Kidney capillary endothelial cell (primary cell): ENCODE measurements at regions not wholly inside any gene's neighbourhood (a gene's known extent, or its start where the extent isn't known, plus 50 kb on each side); places are given as distances from the start of the nearest gene placed in this dataset.

Experiments used
- DNase-seq: peaks from one replicate; pipeline ENCODE4 v3.0.0-alpha.2; 2018; ENCODE audit warnings: low spot score

- no peak for DNase-seq
Measured at GRCh38 chr3:68163062-68163461, 508.6 kb upstream of the SUCLG2 start.

GRCh38 chr3:68162644-68163043 is 508.2 kb upstream of the SUCLG2 start:
- DNase-seq = no peak

DNA sequence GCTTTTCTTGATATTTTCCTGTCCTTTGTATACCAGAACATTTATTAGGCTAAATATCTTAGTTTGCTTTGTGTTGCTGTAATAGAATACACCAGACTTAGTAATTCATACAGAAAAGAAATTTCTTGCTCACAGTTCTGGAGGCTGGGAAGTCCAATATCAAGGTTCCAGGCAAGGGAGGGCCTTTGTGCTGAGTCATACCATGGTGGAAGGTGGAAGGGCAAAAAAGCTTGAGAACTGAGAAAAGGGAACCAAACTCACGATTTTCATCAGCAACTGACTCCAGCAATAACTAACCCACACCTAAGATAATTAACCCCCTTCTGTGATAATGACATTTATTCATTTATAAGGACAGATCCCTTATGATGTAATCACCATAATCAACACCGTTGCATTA is 496.9 kb upstream of the SUCLG2 start:
- no peak for DNase-seq

- no peak for DNase-seq
Measured at GRCh38 chr3:68148447-68148846, 494.0 kb upstream of the SUCLG2 start.

GRCh38 chr3:68142441-68142840 is 488.0 kb upstream of the SUCLG2 start:
- no peak for DNase-seq

DNA sequence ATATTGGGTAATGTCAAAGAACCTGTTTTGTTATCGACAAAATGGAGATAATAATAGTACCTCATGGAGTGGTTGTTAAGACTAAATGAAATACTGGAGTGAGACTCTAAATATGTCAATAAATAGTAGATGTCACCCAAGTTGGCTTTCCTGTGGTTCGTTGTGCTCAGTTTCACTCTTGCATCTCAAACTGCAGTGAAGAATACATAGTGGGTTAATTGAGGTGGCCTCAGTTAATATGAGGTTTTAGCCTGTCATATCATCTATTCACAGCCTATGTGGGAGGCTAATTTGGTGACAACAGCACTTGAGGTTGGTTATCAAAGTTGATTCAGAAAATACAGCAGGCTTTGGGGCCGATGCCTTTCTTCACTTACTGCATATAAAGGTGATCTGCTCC is 485.5 kb upstream of the SUCLG2 start:
- DNase-seq = no peak

DNA sequence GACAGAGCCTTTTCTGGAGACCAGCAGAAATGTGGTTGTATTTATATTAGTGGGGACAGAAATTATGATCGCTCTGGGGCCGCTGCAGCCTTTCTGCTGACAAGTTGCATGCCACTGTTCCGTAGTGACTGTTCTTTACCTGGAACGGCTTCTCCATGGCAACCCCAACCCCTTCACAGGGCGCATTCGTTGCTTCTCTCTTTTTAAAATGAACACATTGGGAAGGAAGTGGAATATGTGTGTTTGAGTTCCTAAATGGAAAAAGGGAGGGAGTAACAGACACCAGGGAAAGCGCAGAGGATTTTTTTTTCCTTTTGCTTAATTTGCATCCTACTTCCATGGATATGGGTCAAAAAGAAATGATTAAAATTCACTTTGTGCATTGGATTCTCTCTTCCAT is 482.0 kb upstream of the SUCLG2 start:
- no peak for DNase-seq

- DNase-seq = no peak
Measured at GRCh38 chr3:68135067-68135466, 480.7 kb upstream of the SUCLG2 start.

DNA sequence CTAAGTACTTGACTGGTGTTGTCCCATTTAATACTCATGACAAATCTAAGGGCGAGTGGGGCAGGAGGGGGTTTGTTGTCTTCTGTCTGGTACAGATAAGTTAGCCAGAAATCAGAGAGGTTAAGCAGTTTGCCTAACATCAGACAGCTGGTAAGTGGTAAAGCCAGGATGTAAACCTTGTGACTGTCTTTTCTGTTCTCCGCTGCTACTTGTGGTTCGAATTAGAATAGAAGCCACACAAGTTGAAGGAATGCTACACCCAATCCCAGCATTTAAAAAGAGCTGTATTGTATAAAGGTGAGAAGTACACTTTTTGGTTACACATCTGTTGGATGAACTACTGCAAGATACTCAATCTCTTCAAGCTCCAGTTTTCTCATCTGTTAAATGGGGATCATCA is 474.7 kb upstream of the SUCLG2 start:
- DNase-seq = no peak

- DNase-seq = no peak
Measured at GRCh38 chr3:68123231-68123630, 468.8 kb upstream of the SUCLG2 start.

GRCh38 chr3:68121287-68121686 is 466.9 kb upstream of the SUCLG2 start:
- DNase-seq = no peak

DNA sequence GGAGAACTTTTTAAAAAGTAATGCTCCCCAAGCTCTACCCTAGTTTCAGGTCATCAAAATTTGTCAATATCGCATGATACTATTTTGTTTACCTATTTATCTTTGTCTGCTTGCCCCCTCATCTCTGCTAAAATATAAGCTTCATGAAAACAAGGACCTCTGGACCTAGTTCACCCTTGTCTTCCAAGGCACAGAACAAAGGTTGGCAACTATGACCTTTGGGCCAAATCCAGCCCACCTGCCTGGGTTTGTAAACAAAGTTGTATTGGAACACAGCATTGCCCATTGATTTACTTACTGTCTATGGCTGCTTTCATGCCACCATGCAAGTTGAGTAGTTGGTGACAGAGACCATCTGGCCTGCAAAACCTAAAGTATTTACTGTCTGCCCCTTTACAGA is 462.2 kb upstream of the SUCLG2 start:
- no peak for DNase-seq

- no peak for DNase-seq
Measured at GRCh38 chr3:68103811-68104210, 449.4 kb upstream of the SUCLG2 start.

DNA sequence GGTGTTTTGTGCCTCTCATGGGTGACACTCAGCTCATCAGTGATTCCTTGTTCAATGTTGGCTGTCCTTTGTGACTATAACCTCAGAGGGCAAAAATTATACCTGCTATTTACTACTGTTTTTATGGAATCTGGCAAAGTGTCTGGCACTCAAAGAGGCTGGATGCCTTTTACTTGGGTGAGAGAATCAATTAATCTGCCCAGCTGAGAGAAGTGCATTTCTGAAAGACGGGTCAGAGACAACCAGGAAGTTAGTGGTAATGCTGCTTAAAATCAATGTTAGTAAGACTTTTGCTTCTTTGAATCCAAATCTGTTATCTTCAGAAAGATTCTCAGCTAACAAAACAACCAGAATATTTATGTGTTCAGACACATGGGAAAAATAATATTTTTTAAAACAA is 436.2 kb upstream of the SUCLG2 start:
- DNase-seq = no peak

GRCh38 chr3:68089572-68090011 is 435.2 kb upstream of the SUCLG2 start:
- DNase-seq = no peak

GRCh38 chr3:68088636-68089035 is 434.2 kb upstream of the SUCLG2 start:
- no peak for DNase-seq

GRCh38 chr3:68088216-68088615 is 433.8 kb upstream of the SUCLG2 start:
- no peak for DNase-seq

GRCh38 chr3:68072062-68072461 is 417.6 kb upstream of the SUCLG2 start:
- DNase-seq = no peak

GRCh38 chr3:68070186-68070585 is 415.8 kb upstream of the SUCLG2 start:
- DNase-seq = no peak

GRCh38 chr3:68067314-68067713 is 412.9 kb upstream of the SUCLG2 start:
- DNase-seq = no peak

- no peak for DNase-seq
Measured at GRCh38 chr3:68062926-68063325, 408.5 kb upstream of the SUCLG2 start.

GRCh38 chr3:68060910-68061309 is 406.5 kb upstream of the SUCLG2 start:
- no peak for DNase-seq

DNA sequence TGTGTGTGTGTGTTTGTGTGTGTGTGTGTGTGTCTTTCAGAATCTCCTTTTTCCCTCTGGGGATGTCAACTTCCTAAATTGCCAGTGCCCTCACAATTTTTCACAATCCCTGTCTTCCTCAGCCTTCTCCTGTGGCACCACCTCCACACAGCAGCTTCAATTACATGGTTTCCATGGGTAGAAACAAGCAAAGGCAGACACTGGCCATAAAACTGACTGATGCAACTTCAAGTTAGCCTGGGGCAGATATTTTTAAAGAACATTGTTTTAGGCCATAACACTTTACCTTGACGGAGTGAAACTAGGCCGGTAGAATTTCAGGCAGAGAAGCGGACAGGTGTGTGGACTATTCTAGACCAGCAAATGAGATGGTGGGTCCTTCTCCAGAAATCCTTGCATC is 405.8 kb upstream of the SUCLG2 start:
- no peak for DNase-seq

- DNase-seq = no peak
Measured at GRCh38 chr3:68059628-68060152, 405.3 kb upstream of the SUCLG2 start.
